ENCODE measurements at regions not wholly inside any gene's neighbourhood (a gene's known extent, or its start where the extent isn't known, plus 50 kb on each side); places are given as distances from the start of the nearest gene placed in this dataset.
"Not testable (repeated sequence)": the region's sequence is repeated elsewhere in the genome, so short reads cannot be mapped to it uniquely, and the experiment has no call there.

- H3K36me3 ChIP-seq = no peaks in the 10 kb centered on the region
- TF ChIP-seq CTCF (IDR thresholded peaks at IDR 0.05; ENCODE audit: borderline replicate concordance) = no peak
- no peak overlapping the region for H3K27ac ChIP-seq (replicated peaks)
- peaks cover 13% of the 10 kb centered on the region for H3K27me3 ChIP-seq (ENCODE audit: low read depth)
- no peaks in the 10 kb centered on the region for H3K4me1 ChIP-seq
- DNase-seq = no peak
- H3K9me3 ChIP-seq (replicated peaks) = peaks cover 7% of the 10 kb centered on the region
- intact Hi-C loops (cut with micrococcal nuclease) = no loop called here
- H3K4me3 ChIP-seq = no peak overlapping the region
Observed at GRCh38 chr16:13631916-13632315, 288.0 kb upstream of the ERCC4 start.

GRCh38 chr16:13632504-13632903 lies 287.4 kb upstream of the ERCC4 start:
- H3K36me3 ChIP-seq; DNase-seq; H3K27ac ChIP-seq (replicated peaks); intact Hi-C loops (cut with micrococcal nuclease); H3K4me1 ChIP-seq; H3K4me3 ChIP-seq; H3K9me3 ChIP-seq (replicated peaks): not testable (repeated sequence)
- H3K27me3 ChIP-seq (ENCODE audit: low read depth) = peaks cover 10% of the 10 kb centered on the region

GRCh38 chr16:13633391-13633861 lies 286.5 kb upstream of the ERCC4 start:
- H3K27me3 ChIP-seq (ENCODE audit: low read depth) = peaks cover 10% of the 10 kb centered on the region
- H3K4me1 ChIP-seq = no peaks in the 10 kb centered on the region
- no peak for TF ChIP-seq CTCF (IDR thresholded peaks at IDR 0.05; ENCODE audit: borderline replicate concordance)
- H3K27ac ChIP-seq (replicated peaks) = no peak overlapping the region
- no peaks in the 10 kb centered on the region for H3K36me3 ChIP-seq
- intact Hi-C loops (cut with micrococcal nuclease) = no loop called here
- no peak overlapping the region for H3K4me3 ChIP-seq
- H3K9me3 ChIP-seq (replicated peaks) = peaks cover 7% of the 10 kb centered on the region
- DNase-seq = no peak

GRCh38 chr16:13634253-13634652 lies 285.7 kb upstream of the ERCC4 start:
- intact Hi-C loops (cut with micrococcal nuclease) = no loop called here
- DNase-seq = no peak
- no peak for TF ChIP-seq CTCF (IDR thresholded peaks at IDR 0.05; ENCODE audit: borderline replicate concordance)
- Histone ChIP-seq H3K4me3 (no peak overlapping the region), H3K36me3 (no peaks in the 10 kb centered on the region), H3K4me1 (no peaks in the 10 kb centered on the region), H3K9me3 (replicated peaks) (peaks cover 7% of the 10 kb centered on the region), H3K27ac (replicated peaks) (no peak overlapping the region), H3K27me3 (ENCODE audit: low read depth) (peaks cover 10% of the 10 kb centered on the region)

GRCh38 chr16:13634959-13635358 lies 285.0 kb upstream of the ERCC4 start:
- no peak for TF ChIP-seq CTCF (IDR thresholded peaks at IDR 0.05; ENCODE audit: borderline replicate concordance)

GRCh38 chr16:13638218-13638617 lies 281.7 kb upstream of the ERCC4 start:
- Histone ChIP-seq H3K9me3 (replicated peaks) (peaks cover 2% of the 10 kb centered on the region), H3K4me3 (no peak overlapping the region), H3K4me1 (no peaks in the 10 kb centered on the region), H3K36me3 (no peaks in the 10 kb centered on the region), H3K27me3 (ENCODE audit: low read depth) (peaks cover 3% of the 10 kb centered on the region), H3K27ac (replicated peaks) (no peak overlapping the region)
- intact Hi-C loops (cut with micrococcal nuclease) = no loop called here
- DNase-seq = no peak
- TF ChIP-seq CTCF (IDR thresholded peaks at IDR 0.05; ENCODE audit: borderline replicate concordance) = no peak

More at GRCh38 chr16:13634959-13635358, 285.0 kb upstream of the ERCC4 start:
- Histone ChIP-seq H3K27ac (replicated peaks) (no peak overlapping the region), H3K36me3 (no peaks in the 10 kb centered on the region), H3K4me3 (no peak overlapping the region), H3K9me3 (replicated peaks) (peaks cover 7% of the 10 kb centered on the region), H3K27me3 (ENCODE audit: low read depth) (peaks cover 10% of the 10 kb centered on the region), H3K4me1 (no peaks in the 10 kb centered on the region)
- intact Hi-C loops (cut with micrococcal nuclease) = no loop called here
- DNase-seq = no peak
